TTC549 (cell line): ENCODE measurements at regions not wholly inside any gene's neighbourhood (a gene's known extent, or its start where the extent isn't known, plus 50 kb on each side); places are given as distances from the start of the nearest gene placed in this dataset.
"Not testable (repeated sequence)": the region's sequence is repeated elsewhere in the genome, so short reads cannot be mapped to it uniquely, and the experiment has no call there.

Experiments
- FAIRE-seq: peaks from 2 replicates; lab custom pipeline; 2012; peaks lifted over from hg19 to GRCh38; lab: Jason Lieb, UNC

- FAIRE-seq: no peak
These were observed 133.3 kb upstream of the MEX3C start for GRCh38 chr18:51330739-51331138.

GRCh38 chr18:51337406-51337805, 139.9 kb upstream of the MEX3C start:
- no peak for FAIRE-seq

- FAIRE-seq: no peak
These were observed 142.4 kb upstream of the MEX3C start for GRCh38 chr18:51339856-51340255.

- FAIRE-seq: no peak
These were observed 142.9 kb upstream of the MEX3C start for GRCh38 chr18:51340332-51340731.

- FAIRE-seq: no peak
These were observed 145.3 kb upstream of the MEX3C start for GRCh38 chr18:51342815-51343214.

GRCh38 chr18:51345848-51346391, 148.4 kb upstream of the MEX3C start:
- no peak for FAIRE-seq

- no peak for FAIRE-seq
These were observed 148.9 kb upstream of the MEX3C start for GRCh38 chr18:51346404-51346803.

GRCh38 chr18:51350081-51350480, 152.6 kb upstream of the MEX3C start:
- no peak for FAIRE-seq

GRCh38 chr18:51355841-51356240, 158.4 kb upstream of the MEX3C start:
- FAIRE-seq: no peak

GRCh38 chr18:51360301-51360700, 162.8 kb upstream of the MEX3C start:
- not testable (repeated sequence) for FAIRE-seq

GRCh38 chr18:51361130-51361860, 163.8 kb upstream of the MEX3C start:
- no peak for FAIRE-seq

GRCh38 chr18:51363384-51363783, 165.9 kb upstream of the MEX3C start:
- no peak for FAIRE-seq

GRCh38 chr18:51370996-51371395, 173.5 kb upstream of the MEX3C start:
- FAIRE-seq: no peak

- FAIRE-seq: no peak
These were observed 174.4 kb upstream of the MEX3C start for GRCh38 chr18:51371929-51372328.

GRCh38 chr18:51382081-51382480, 184.6 kb upstream of the MEX3C start:
- no peak for FAIRE-seq

- no peak for FAIRE-seq
These were observed 185.6 kb upstream of the MEX3C start for GRCh38 chr18:51383116-51383515.

GRCh38 chr18:51383711-51384110, 186.2 kb upstream of the MEX3C start:
- FAIRE-seq: no peak

GRCh38 chr18:51385270-51385669, 187.8 kb upstream of the MEX3C start:
- no peak for FAIRE-seq

- FAIRE-seq: no peak
These were observed 193.2 kb upstream of the MEX3C start for GRCh38 chr18:51390702-51391101.

GRCh38 chr18:51391215-51391614, 193.7 kb upstream of the MEX3C start:
- FAIRE-seq: no peak

- FAIRE-seq: no peak
These were observed 194.2 kb upstream of the MEX3C start for GRCh38 chr18:51391731-51392130.

GRCh38 chr18:51397347-51397962, 200.0 kb upstream of the MEX3C start:
- no peak for FAIRE-seq

- no peak for FAIRE-seq
These were observed 200.6 kb upstream of the MEX3C start for GRCh38 chr18:51398104-51398503.
